HL-60 (cell line): ENCODE measurements at regions not wholly inside any gene's neighbourhood (a gene's known extent, or its start where the extent isn't known, plus 50 kb on each side); places are given as distances from the start of the nearest gene placed in this dataset.

Experiments
- DNase-seq, 2 experiments: peaks; one replicate each; pipeline ENCODE4 v3.0.0-alpha.2; 2010 to 2020; ENCODE audit warnings: low read depth in 1 of 2, low spot score in 1 of 2
- H3K27ac ChIP-seq: fragments of 250-450 bp; sonication (Bioruptor Pico); replicated peaks from 2 replicates; pipeline ENCODE4 v1.5.1; 2020; ENCODE audit warnings: mild to moderate bottlenecking, moderate library complexity
- H3K27me3 ChIP-seq: fragments of 250-450 bp; sonication (Bioruptor Pico); 2 replicates; pipeline ENCODE4 v1.5.1; 2021; ENCODE audit warnings: mild to moderate bottlenecking, moderate library complexity; ENCODE audit not compliant: insufficient read depth, poor library complexity, severe bottlenecking
- H3K4me3 ChIP-seq: replicated peaks from 2 replicates; pipeline ENCODE4 v1.5.1; 2011; ENCODE audit warnings: mild to moderate bottlenecking, control low read depth, low read length; ENCODE audit not compliant: insufficient read depth
- GABPA ChIP-seq: IDR thresholded peaks from 2 replicates; pipeline ENCODE4 v1.6.1; 2012; ENCODE audit warnings: low read depth
- POLR2AphosphoS5 ChIP-seq: IDR thresholded peaks from 2 replicates; pipeline ENCODE4 v1.6.1; 2012; ENCODE audit warnings: low read depth
- SPI1 ChIP-seq: IDR thresholded peaks from 2 replicates; pipeline ENCODE4 v1.6.1; 2012; ENCODE audit warnings: low read depth, mild to moderate bottlenecking, borderline replicate concordance
- TF ChIP-seq, protein P1 (sequence below): IDR thresholded peaks from 2 replicates; pipeline ENCODE4 v1.6.1; 2012; ENCODE audit warnings: low read depth; ENCODE audit not compliant: insufficient replicate concordance
- TF ChIP-seq, protein P2 (sequence below): IDR thresholded peaks from one replicate; pipeline ENCODE4 v1.5.1; 2011; ENCODE audit warnings: low read length, control low read depth, inconsistent platforms; ENCODE audit not compliant: insufficient read depth

DNA sequence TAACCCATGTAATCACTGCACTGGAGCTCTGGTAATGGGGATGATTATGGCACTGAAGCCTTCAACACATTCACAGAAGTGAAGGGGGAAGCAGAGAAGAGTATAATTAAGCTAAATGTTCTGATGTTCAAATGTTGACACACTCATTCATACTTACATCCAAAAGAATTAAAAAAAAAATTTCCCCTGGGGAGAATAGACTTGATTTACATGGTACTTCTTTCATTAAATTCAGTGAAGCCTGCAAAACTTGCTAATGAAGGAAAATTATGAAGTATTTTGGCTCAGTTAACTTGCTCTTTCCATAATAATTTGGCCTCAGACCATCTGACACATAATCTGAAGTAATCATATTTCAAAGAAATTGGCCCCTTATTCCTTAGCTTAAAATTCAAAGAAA lies 428.8 kb downstream of the SH3GL2 start:
- no peak for DNase-seq
- no peak overlapping the region for H3K4me3 ChIP-seq
- no peaks in the 10 kb centered on the region for H3K27me3 ChIP-seq
- no peak overlapping the region for H3K27ac ChIP-seq
- no peak for TF ChIP-seq GABPA
- TF ChIP-seq, protein P1, sequence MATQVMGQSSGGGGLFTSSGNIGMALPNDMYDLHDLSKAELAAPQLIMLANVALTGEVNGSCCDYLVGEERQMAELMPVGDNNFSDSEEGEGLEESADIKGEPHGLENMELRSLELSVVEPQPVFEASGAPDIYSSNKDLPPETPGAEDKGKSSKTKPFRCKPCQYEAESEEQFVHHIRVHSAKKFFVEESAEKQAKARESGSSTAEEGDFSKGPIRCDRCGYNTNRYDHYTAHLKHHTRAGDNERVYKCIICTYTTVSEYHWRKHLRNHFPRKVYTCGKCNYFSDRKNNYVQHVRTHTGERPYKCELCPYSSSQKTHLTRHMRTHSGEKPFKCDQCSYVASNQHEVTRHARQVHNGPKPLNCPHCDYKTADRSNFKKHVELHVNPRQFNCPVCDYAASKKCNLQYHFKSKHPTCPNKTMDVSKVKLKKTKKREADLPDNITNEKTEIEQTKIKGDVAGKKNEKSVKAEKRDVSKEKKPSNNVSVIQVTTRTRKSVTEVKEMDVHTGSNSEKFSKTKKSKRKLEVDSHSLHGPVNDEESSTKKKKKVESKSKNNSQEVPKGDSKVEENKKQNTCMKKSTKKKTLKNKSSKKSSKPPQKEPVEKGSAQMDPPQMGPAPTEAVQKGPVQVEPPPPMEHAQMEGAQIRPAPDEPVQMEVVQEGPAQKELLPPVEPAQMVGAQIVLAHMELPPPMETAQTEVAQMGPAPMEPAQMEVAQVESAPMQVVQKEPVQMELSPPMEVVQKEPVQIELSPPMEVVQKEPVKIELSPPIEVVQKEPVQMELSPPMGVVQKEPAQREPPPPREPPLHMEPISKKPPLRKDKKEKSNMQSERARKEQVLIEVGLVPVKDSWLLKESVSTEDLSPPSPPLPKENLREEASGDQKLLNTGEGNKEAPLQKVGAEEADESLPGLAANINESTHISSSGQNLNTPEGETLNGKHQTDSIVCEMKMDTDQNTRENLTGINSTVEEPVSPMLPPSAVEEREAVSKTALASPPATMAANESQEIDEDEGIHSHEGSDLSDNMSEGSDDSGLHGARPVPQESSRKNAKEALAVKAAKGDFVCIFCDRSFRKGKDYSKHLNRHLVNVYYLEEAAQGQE: no peak
- no peak for TF ChIP-seq SPI1
- TF ChIP-seq, protein P2, sequence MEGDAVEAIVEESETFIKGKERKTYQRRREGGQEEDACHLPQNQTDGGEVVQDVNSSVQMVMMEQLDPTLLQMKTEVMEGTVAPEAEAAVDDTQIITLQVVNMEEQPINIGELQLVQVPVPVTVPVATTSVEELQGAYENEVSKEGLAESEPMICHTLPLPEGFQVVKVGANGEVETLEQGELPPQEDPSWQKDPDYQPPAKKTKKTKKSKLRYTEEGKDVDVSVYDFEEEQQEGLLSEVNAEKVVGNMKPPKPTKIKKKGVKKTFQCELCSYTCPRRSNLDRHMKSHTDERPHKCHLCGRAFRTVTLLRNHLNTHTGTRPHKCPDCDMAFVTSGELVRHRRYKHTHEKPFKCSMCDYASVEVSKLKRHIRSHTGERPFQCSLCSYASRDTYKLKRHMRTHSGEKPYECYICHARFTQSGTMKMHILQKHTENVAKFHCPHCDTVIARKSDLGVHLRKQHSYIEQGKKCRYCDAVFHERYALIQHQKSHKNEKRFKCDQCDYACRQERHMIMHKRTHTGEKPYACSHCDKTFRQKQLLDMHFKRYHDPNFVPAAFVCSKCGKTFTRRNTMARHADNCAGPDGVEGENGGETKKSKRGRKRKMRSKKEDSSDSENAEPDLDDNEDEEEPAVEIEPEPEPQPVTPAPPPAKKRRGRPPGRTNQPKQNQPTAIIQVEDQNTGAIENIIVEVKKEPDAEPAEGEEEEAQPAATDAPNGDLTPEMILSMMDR: no peak
- no peak for TF ChIP-seq POLR2AphosphoS5

DNA sequence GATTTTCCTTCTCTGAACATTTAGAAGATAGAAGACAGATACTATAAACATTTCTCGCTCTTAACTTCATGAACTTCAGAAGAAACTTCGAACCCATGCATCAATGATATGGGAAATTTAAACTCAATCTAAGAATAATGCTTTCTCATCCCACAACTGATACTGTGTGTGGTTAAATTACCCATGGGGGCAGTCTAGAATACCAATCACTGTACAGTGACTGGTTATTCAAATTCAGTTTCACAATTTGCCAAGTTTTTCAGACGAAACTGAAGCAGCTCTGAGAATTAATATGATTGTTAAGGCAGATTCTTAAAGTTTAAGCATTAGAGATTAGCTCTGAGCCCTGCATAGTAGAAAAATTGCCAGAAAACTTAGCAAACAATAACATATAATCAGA lies 431.0 kb downstream of the SH3GL2 start:
- no peak overlapping the region for H3K27ac ChIP-seq
- no peak for DNase-seq
- TF ChIP-seq, protein P1: no peak
- TF ChIP-seq, protein P2: no peak
- TF ChIP-seq POLR2AphosphoS5 (no peak), SPI1 (no peak), GABPA (no peak)
- no peak overlapping the region for H3K4me3 ChIP-seq
- H3K27me3 ChIP-seq: no peaks in the 10 kb centered on the region

DNA sequence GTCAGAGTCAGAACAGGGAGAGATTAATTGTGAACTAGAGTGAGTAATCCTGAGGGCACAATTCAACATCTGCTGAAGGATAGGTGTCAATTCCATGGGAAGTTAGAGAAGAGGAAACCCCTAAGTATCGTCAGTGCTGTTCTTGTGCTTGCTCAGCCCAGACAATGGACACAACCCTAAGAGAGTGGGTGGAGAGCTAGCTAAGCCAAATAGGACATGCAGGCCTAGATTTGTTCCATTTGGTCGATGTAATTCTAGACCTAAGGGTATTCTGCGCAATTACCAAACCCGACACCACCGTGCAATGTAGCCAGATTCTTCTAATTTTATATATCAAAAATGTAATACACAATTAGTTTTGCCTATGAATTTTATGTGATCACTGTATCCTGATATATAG lies 431.6 kb downstream of the SH3GL2 start:
- Histone ChIP-seq H3K27me3 (no peaks in the 10 kb centered on the region), H3K27ac (no peak overlapping the region), H3K4me3 (no peak overlapping the region)
- TF ChIP-seq POLR2AphosphoS5: no peak
- TF ChIP-seq GABPA: no peak
- TF ChIP-seq, protein P1: no peak
- TF ChIP-seq, protein P2: no peak
- no peak for TF ChIP-seq SPI1
- no peak for DNase-seq
